ENCODE measurements at regions not wholly inside any gene's neighbourhood (a gene's known extent, or its start where the extent isn't known, plus 50 kb on each side); places are given as distances from the start of the nearest gene placed in this dataset.

DNA sequence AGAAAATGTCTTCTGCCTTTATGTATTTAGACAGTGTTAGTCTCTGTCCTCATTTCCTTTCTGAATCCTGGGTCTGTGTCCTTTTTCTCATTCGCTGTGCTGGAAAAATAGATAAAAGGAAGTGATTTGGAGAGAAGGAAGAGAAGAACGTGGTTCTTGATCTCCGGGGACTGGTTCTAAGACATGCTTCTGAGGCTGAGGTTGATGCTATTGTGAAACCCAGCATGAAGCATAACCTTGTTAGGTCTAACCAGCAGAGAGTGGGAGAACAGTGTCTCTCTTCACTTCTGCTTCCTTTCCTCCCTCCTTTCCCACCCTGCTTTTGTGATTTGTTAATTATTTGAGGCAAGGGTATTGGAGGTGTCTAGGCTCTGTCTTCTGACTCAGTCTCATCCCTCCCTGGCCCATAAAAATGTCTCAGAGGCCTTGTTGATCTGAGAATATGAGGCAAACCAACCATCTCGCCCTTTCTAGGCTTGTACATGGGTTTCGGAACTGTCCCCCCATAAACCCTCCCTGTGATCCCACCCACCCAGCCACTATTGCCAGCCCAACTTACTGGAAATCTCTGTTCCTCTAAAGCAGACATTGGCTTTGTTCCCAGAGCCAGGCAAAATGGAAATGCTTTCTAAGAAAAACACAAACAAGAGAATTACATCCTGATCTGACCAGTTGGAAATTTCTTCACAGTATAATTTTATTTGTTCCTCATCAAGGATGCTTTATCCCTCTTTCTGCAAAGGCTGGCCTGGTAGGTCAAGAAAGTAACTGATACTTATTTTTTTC lies 360.6 kb upstream of the TNP1 start:
- H3K27me3 ChIP-seq (ENCODE audit: control insufficient read depth, insufficient read depth, low read length) = no peaks in the 10 kb centered on the region
- FAIRE-seq (peak; percentile 32), DNase-seq (ENCODE audit: low read depth) (no peak)
- TF ChIP-seq, protein P1, sequence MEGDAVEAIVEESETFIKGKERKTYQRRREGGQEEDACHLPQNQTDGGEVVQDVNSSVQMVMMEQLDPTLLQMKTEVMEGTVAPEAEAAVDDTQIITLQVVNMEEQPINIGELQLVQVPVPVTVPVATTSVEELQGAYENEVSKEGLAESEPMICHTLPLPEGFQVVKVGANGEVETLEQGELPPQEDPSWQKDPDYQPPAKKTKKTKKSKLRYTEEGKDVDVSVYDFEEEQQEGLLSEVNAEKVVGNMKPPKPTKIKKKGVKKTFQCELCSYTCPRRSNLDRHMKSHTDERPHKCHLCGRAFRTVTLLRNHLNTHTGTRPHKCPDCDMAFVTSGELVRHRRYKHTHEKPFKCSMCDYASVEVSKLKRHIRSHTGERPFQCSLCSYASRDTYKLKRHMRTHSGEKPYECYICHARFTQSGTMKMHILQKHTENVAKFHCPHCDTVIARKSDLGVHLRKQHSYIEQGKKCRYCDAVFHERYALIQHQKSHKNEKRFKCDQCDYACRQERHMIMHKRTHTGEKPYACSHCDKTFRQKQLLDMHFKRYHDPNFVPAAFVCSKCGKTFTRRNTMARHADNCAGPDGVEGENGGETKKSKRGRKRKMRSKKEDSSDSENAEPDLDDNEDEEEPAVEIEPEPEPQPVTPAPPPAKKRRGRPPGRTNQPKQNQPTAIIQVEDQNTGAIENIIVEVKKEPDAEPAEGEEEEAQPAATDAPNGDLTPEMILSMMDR (IDR thresholded peaks at IDR 0.05; ENCODE audit: insufficient read depth, low read length, severe bottlenecking) = no peak
- H3K4me3 ChIP-seq (ENCODE audit: low read depth, low read length) = no peak overlapping the region
- H3K36me3 ChIP-seq (ENCODE audit: control insufficient read depth, insufficient read depth, low read length) = no peaks in the 10 kb centered on the region

DNA sequence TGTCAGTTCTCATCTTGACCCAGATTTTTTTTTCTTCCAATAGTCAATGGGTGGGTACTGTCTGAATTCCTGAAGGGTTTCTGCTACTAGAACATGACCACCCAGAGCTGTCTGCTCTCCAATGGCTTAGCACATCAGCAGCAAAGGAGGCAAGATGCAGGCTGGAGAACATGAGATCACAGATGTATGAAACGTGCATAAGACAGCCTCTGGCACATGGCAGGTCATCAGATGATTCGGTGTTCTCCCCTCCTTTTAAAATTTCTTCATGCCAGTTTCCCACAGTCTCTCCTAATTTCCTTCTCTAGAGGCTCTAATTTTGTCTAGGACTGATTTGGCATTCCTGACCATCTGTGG lies 359.3 kb upstream of the TNP1 start:
- DNase-seq (ENCODE audit: low read depth) (no peak), FAIRE-seq (no peak)
- TF ChIP-seq, protein P1 (IDR thresholded peaks at IDR 0.05; ENCODE audit: insufficient read depth, low read length, severe bottlenecking) = no peak
- H3K36me3 ChIP-seq (ENCODE audit: control insufficient read depth, insufficient read depth, low read length) = no peaks in the 10 kb centered on the region
- H3K4me3 ChIP-seq (ENCODE audit: low read depth, low read length) = no peak overlapping the region
- no peaks in the 10 kb centered on the region for H3K27me3 ChIP-seq (ENCODE audit: control insufficient read depth, insufficient read depth, low read length)

DNA sequence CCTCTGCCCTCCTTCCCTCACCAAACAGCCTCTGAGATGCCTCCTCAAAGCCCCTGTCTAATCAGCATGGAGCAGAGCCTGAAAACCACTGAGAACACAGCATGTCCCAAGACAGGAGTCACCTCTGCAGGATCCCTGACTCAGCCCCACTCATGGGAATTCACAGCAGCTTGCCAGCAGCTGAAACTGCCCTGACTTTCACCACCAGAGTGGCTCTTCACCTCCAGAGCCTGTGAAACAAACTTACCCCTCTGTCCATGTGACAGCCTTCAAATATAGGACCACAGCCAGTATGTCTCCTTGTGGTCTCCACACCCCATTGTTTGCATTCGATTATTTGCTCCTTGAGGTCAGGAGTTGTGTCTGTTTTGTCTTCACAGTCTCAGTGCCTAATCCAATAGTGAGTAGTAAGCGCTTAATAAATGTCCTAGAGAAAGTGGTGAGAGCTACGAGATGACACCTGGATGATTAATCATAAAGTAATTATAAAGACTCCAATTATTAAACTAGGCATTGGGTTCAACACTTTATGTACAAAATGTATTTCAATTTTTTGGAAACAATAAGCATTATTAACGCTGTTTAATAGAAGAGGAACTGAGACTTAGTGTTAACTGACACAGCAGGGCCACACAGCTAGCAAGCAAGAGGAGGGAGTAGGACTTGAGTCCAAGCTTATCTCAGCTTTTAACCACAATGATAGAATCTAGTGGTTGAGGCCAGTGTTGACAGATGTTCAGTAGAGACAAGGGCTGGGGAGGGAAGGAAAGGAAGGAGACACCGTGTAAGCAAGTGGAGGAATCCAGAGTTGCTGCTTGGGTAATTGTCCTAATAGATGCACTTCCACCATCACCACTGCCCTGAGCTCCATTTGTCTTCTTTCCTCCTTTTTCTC lies 358.7 kb upstream of the TNP1 start:
- H3K4me3 ChIP-seq (ENCODE audit: low read depth, low read length) = no peak overlapping the region
- H3K36me3 ChIP-seq (ENCODE audit: control insufficient read depth, insufficient read depth, low read length) = no peaks in the 10 kb centered on the region
- no peaks in the 10 kb centered on the region for H3K27me3 ChIP-seq (ENCODE audit: control insufficient read depth, insufficient read depth, low read length)
- TF ChIP-seq, protein P1 (IDR thresholded peaks at IDR 0.05; ENCODE audit: insufficient read depth, low read length, severe bottlenecking) = no peak
- peak; percentile 32 for DNase-seq (ENCODE audit: low read depth)
- no peak for FAIRE-seq

DNA sequence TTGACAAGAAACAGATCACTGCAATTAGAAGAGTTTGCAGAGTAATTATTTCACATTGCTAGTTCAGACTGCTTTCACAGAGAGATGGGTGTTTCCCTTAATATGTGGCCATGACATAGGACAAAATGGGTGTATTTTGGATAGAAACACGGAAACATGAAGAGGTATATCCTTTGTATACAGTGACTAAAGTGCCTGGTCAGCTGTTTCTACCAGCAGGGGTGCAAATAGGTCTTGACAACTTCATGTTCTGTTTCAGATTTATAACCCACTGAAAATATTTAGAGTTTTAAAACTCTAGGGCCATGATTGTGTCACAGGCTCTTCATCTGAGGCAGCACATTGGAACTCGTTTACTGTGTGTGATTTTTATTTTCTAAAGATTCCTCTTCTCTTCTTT lies 357.1 kb upstream of the TNP1 start:
- Histone ChIP-seq H3K27me3 (ENCODE audit: control insufficient read depth, insufficient read depth, low read length) (no peaks in the 10 kb centered on the region), H3K4me3 (ENCODE audit: low read depth, low read length) (no peak overlapping the region), H3K36me3 (ENCODE audit: control insufficient read depth, insufficient read depth, low read length) (no peaks in the 10 kb centered on the region)
- TF ChIP-seq, protein P1 (IDR thresholded peaks at IDR 0.05; ENCODE audit: insufficient read depth, low read length, severe bottlenecking) = no peak
- no peak for DNase-seq (ENCODE audit: low read depth)
- no peak for FAIRE-seq

DNA sequence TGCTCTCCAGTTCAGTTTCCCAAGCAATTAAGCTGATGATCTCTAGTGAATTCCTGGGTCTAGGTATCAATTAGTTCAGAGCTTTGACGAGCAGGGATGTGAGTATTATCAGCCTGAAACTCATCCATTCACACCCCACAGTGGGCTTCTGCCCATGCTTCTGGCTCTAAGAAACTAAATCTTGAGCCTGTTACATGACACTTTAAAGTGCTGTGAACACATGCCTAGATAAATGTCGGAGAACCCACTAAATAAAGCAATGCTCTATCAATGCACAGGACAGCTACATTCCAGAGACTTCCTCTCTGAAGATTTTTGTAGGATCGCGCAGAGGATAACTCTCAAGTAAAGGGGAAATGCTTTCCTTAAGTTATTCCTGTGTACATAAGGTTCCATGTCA lies 356.5 kb upstream of the TNP1 start:
- FAIRE-seq (no peak), DNase-seq (ENCODE audit: low read depth) (no peak)
- TF ChIP-seq, protein P1 (IDR thresholded peaks at IDR 0.05; ENCODE audit: insufficient read depth, low read length, severe bottlenecking) = no peak
- H3K36me3 ChIP-seq (ENCODE audit: control insufficient read depth, insufficient read depth, low read length) = no peaks in the 10 kb centered on the region
- no peak overlapping the region for H3K4me3 ChIP-seq (ENCODE audit: low read depth, low read length)
- no peaks in the 10 kb centered on the region for H3K27me3 ChIP-seq (ENCODE audit: control insufficient read depth, insufficient read depth, low read length)

Data from bronchial epithelial cell (primary cell).